DOHH2 (cell line): ENCODE measurements at regions not wholly inside any gene's neighbourhood (a gene's known extent, or its start where the extent isn't known, plus 50 kb on each side); places are given as distances from the start of the nearest gene placed in this dataset.

Experiments
- H3F3A ChIP-seq: fragments of 200-600 bp; sonication (generic), shearing (Covaris generic); 2 replicates; pipeline ENCODE4 v1.6.0; 2016; ENCODE audit warnings: antibody characterized with exemption, mild to moderate bottlenecking; ENCODE audit not compliant: control insufficient read depth, insufficient read depth
- H3K27ac ChIP-seq: fragments of 200-600 bp; sonication (generic); 2 replicates; pipeline ENCODE4 v1.5.1; 2014; ENCODE audit warnings: low read depth, mild to moderate bottlenecking, low read length, moderate library complexity
- H3K27me3 ChIP-seq: fragments of 200-600 bp; sonication (generic); 2 replicates; pipeline ENCODE4 v1.6.1; 2014; ENCODE audit warnings: mild to moderate bottlenecking, low read length, mixed read lengths; ENCODE audit not compliant: control insufficient read depth
- H3K36me3 ChIP-seq: fragments of 200-600 bp; sonication (generic); 2 replicates; pipeline ENCODE4 v1.6.1; 2014; ENCODE audit warnings: mild to moderate bottlenecking, low read length, moderate library complexity, mixed read lengths; ENCODE audit not compliant: control insufficient read depth
- H3K4me1 ChIP-seq: fragments of 200-600 bp; sonication (generic); 2 replicates; pipeline ENCODE4 v1.6.1; 2014; ENCODE audit warnings: mild to moderate bottlenecking, low read length, mixed read lengths; ENCODE audit not compliant: control insufficient read depth
- H3K4me2 ChIP-seq: fragments of 200-600 bp; sonication (generic); 2 replicates; pipeline ENCODE4 v1.6.0; 2014; ENCODE audit warnings: mild to moderate bottlenecking, low read length, moderate library complexity
- H3K4me3 ChIP-seq: fragments of 200-600 bp; sonication (generic); 2 replicates; pipeline ENCODE4 v1.5.1; 2014; ENCODE audit warnings: mild to moderate bottlenecking, low read length, mixed read lengths
- H3K79me2 ChIP-seq: fragments of 200-600 bp; sonication (generic); 2 replicates; pipeline ENCODE4 v1.6.1; 2014; ENCODE audit warnings: mild to moderate bottlenecking, low read length, mixed read lengths; ENCODE audit not compliant: control insufficient read depth
- H3K9me2 ChIP-seq: fragments of 200-600 bp; sonication (generic); replicated peaks from 2 replicates; pipeline ENCODE4 v1.6.1; 2014; ENCODE audit warnings: mild to moderate bottlenecking, low read length, mixed read lengths; ENCODE audit not compliant: control insufficient read depth
- H3K9me3 ChIP-seq: fragments of 200-600 bp; sonication (generic); 2 replicates; pipeline ENCODE4 v1.6.1; 2014; ENCODE audit warnings: antibody characterized with exemption, low read length, mixed read lengths; ENCODE audit not compliant: control insufficient read depth, insufficient read depth
- H4K20me1 ChIP-seq: fragments of 200-600 bp; sonication (generic); 2 replicates; pipeline ENCODE4 v1.6.0; 2014; ENCODE audit warnings: low read depth, mild to moderate bottlenecking, antibody characterized with exemption, low read length, moderate library complexity; ENCODE audit not compliant: control insufficient read depth, insufficient read depth
- CTCF ChIP-seq: fragments of 200-600 bp; sonication (generic); IDR thresholded peaks from one replicate; pipeline ENCODE4 v1.5.1; 2014; ENCODE audit warnings: antibody characterized with exemption, mild to moderate bottlenecking, low read depth, low read length; ENCODE audit not compliant: poor library complexity, severe bottlenecking
- EZH2phosphoT487 ChIP-seq: fragments of 200-600 bp; sonication (generic); IDR thresholded peaks from 2 replicates; pipeline ENCODE4 v1.6.1; 2017; ENCODE audit warnings: borderline replicate concordance, mild to moderate bottlenecking, antibody characterized with exemption, low read length, moderate library complexity, mixed read lengths

GRCh38 chr4:60531776-60532379 lies 668.2 kb upstream of the ADGRL3 start:
- TF ChIP-seq EZH2phosphoT487 (no peak), CTCF (no peak)
- Histone ChIP-seq H3K4me2 (no peak overlapping the region), H3K36me3 (no peaks in the 10 kb centered on the region), H4K20me1 (no peaks in the 10 kb centered on the region), H3K27ac (no peak overlapping the region), H3K9me2 (no peaks in the 10 kb centered on the region), H3K27me3 (no peaks in the 10 kb centered on the region), H3K79me2 (no peaks in the 10 kb centered on the region), H3K4me3 (no peak overlapping the region), H3K4me1 (no peaks in the 10 kb centered on the region), H3K9me3 (no peaks in the 10 kb centered on the region), H3F3A (no peaks in the 10 kb centered on the region)

- Histone ChIP-seq H3F3A (no peaks in the 10 kb centered on the region), H3K4me3 (no peak overlapping the region), H3K4me2 (no peak overlapping the region), H3K27me3 (no peaks in the 10 kb centered on the region), H3K27ac (no peak overlapping the region), H3K9me3 (no peaks in the 10 kb centered on the region), H4K20me1 (no peaks in the 10 kb centered on the region), H3K36me3 (no peaks in the 10 kb centered on the region), H3K79me2 (no peaks in the 10 kb centered on the region), H3K9me2 (no peaks in the 10 kb centered on the region), H3K4me1 (no peaks in the 10 kb centered on the region)
- TF ChIP-seq CTCF (no peak), EZH2phosphoT487 (no peak)
Observed at GRCh38 chr4:60544981-60545380, 655.1 kb upstream of the ADGRL3 start.

GRCh38 chr4:60562334-60562733 lies 637.8 kb upstream of the ADGRL3 start:
- Histone ChIP-seq H3K27me3 (no peaks in the 10 kb centered on the region), H3K36me3 (no peaks in the 10 kb centered on the region), H3K4me1 (no peaks in the 10 kb centered on the region), H3F3A (no peaks in the 10 kb centered on the region), H3K4me2 (no peak overlapping the region), H3K27ac (no peak overlapping the region), H4K20me1 (no peaks in the 10 kb centered on the region), H3K79me2 (no peaks in the 10 kb centered on the region), H3K4me3 (no peak overlapping the region), H3K9me3 (no peaks in the 10 kb centered on the region), H3K9me2 (no peaks in the 10 kb centered on the region)
- TF ChIP-seq CTCF = no peak
- TF ChIP-seq EZH2phosphoT487 = no peak
